ENCODE measurements at regions not wholly inside any gene's neighbourhood (a gene's known extent, or its start where the extent isn't known, plus 50 kb on each side); places are given as distances from the start of the nearest gene placed in this dataset.

- no peaks in the 10 kb centered on the region for H3K4me1 Mint-ChIP-seq
- TF ChIP-seq CTCF (IDR thresholded peaks at IDR 0.05) = no peak
- no peak for DNase-seq
- no peaks in the 10 kb centered on the region for H3K36me3 Mint-ChIP-seq (ENCODE audit: low read depth)
- H3K4me3 Mint-ChIP-seq = no peak overlapping the region
- peaks cover 25% of the 10 kb centered on the region for H3K9me3 Mint-ChIP-seq
- peaks cover 3% of the 10 kb centered on the region for H3K27me3 Mint-ChIP-seq (ENCODE audit: low read depth, poor library complexity)
- H3K27ac Mint-ChIP-seq = peak overlapping the region; percentile 23
Measured at GRCh38 chr20:60649541-60649940, 602.5 kb upstream of the CDH4 start.

GRCh38 chr20:60650087-60650486 lies 602.0 kb upstream of the CDH4 start:
- H3K9me3 Mint-ChIP-seq = peaks cover 30% of the 10 kb centered on the region
- no peak overlapping the region for H3K4me3 Mint-ChIP-seq
- TF ChIP-seq CTCF (IDR thresholded peaks at IDR 0.05) = no peak
- H3K4me1 Mint-ChIP-seq = no peaks in the 10 kb centered on the region
- no peaks in the 10 kb centered on the region for H3K36me3 Mint-ChIP-seq (ENCODE audit: low read depth)
- no peak for DNase-seq
- peaks cover 3% of the 10 kb centered on the region for H3K27me3 Mint-ChIP-seq (ENCODE audit: low read depth, poor library complexity)
- H3K27ac Mint-ChIP-seq = no peak overlapping the region

GRCh38 chr20:60652046-60652445 lies 600.0 kb upstream of the CDH4 start:
- peaks cover 3% of the 10 kb centered on the region for H3K27me3 Mint-ChIP-seq (ENCODE audit: low read depth, poor library complexity)
- peaks cover 12% of the 10 kb centered on the region for H3K4me1 Mint-ChIP-seq
- peaks cover 5% of the 10 kb centered on the region for H3K36me3 Mint-ChIP-seq (ENCODE audit: low read depth)
- H3K4me3 Mint-ChIP-seq = no peak overlapping the region
- H3K27ac Mint-ChIP-seq = no peak overlapping the region
- DNase-seq = no peak
- TF ChIP-seq CTCF (IDR thresholded peaks at IDR 0.05) = no peak
- peaks cover 35% of the 10 kb centered on the region for H3K9me3 Mint-ChIP-seq

GRCh38 chr20:60652615-60653014 lies 599.4 kb upstream of the CDH4 start:
- H3K4me1 Mint-ChIP-seq = peaks cover 18% of the 10 kb centered on the region
- peaks cover 5% of the 10 kb centered on the region for H3K36me3 Mint-ChIP-seq (ENCODE audit: low read depth)
- H3K4me3 Mint-ChIP-seq = no peak overlapping the region
- no peak overlapping the region for H3K27ac Mint-ChIP-seq
- no peak for DNase-seq
- TF ChIP-seq CTCF (IDR thresholded peaks at IDR 0.05) = no peak
- peaks cover 32% of the 10 kb centered on the region for H3K9me3 Mint-ChIP-seq
- H3K27me3 Mint-ChIP-seq (ENCODE audit: low read depth, poor library complexity) = peaks cover under 1% of the 10 kb centered on the region

- H3K4me3 Mint-ChIP-seq = no peak overlapping the region
- TF ChIP-seq CTCF (IDR thresholded peaks at IDR 0.05) = no peak
- H3K27me3 Mint-ChIP-seq (ENCODE audit: low read depth, poor library complexity) = peaks cover 4% of the 10 kb centered on the region
- DNase-seq = no peak
- H3K36me3 Mint-ChIP-seq (ENCODE audit: low read depth) = peaks cover 5% of the 10 kb centered on the region
- peaks cover 25% of the 10 kb centered on the region for H3K4me1 Mint-ChIP-seq
- no peak overlapping the region for H3K27ac Mint-ChIP-seq
- H3K9me3 Mint-ChIP-seq = peaks cover 31% of the 10 kb centered on the region
Measured at GRCh38 chr20:60653111-60653845, 598.8 kb upstream of the CDH4 start.

- Mint-ChIP-seq H3K4me3 (no peak overlapping the region), H3K27me3 (ENCODE audit: low read depth, poor library complexity) (peaks cover 4% of the 10 kb centered on the region), H3K36me3 (ENCODE audit: low read depth) (peaks cover 5% of the 10 kb centered on the region), H3K4me1 (peaks cover 42% of the 10 kb centered on the region), H3K27ac (no peak overlapping the region), H3K9me3 (peaks cover 26% of the 10 kb centered on the region)
- no peak for TF ChIP-seq CTCF (IDR thresholded peaks at IDR 0.05)
- peak; percentile 27 for DNase-seq
Measured at GRCh38 chr20:60658681-60659080, 593.4 kb upstream of the CDH4 start.
